ENCODE measurements at regions not wholly inside any gene's neighbourhood (a gene's known extent, or its start where the extent isn't known, plus 50 kb on each side); places are given as distances from the start of the nearest gene placed in this dataset.

DNA sequence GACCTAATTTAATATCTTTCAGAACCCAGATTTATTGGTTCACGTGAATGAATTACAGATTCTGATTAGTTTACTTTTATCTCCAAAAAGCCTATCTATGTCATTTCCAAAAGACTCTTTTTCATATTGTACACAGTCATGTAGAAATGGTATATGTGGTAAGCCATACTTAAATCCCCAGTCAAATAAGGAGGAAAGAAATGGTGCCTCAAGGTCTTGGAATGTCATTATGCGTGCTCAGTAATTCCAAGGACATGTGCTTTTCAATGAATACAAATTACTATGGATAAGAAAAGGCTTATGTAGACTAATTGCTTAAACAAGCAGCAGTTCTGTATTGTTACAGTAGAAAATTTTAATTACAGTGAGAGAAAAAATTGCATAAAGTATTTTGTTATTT, 64.1 kb upstream of the TYRP1 start:
- Histone ChIP-seq H3K36me3 (ENCODE audit: control insufficient read depth in 1 of 2, insufficient read depth in 2 of 2, low read length in 1 of 2) (no peaks in the 10 kb centered on the region), H3K27me3 (ENCODE audit: control insufficient read depth in 1 of 2, insufficient read depth in 2 of 2, low read length in 1 of 2) (no peaks in the 10 kb centered on the region), H3K4me1 (ENCODE audit: control insufficient read depth in 1 of 2, insufficient read depth in 2 of 2, low read length in 2 of 2) (no peaks in the 10 kb centered on the region), H3K4me3 (ENCODE audit: low read length in 2 of 2) (no peak overlapping the region), H3K27ac (ENCODE audit: low read depth in 1 of 2, low read length in 2 of 2) (no peak overlapping the region), H3K9me3 (ENCODE audit: control insufficient read depth, low read length) (no peaks in the 10 kb centered on the region)
- DNase-seq (no peak), ATAC-seq (ENCODE audit: low FRiP score) (no peak)
- 90 to 93% methylated on average over 2 of the region's 2 CpGs for WGBS, 2 donors
- intact Hi-C loops (cut with DNase I): no loop called here

- ATAC-seq (ENCODE audit: low FRiP score) (no peak), DNase-seq (no peak)
- H3K4me1 ChIP-seq (ENCODE audit: control insufficient read depth in 1 of 2, insufficient read depth in 2 of 2, low read length in 2 of 2): no peaks in the 10 kb centered on the region
- intact Hi-C loops (cut with DNase I): no loop called here
- no peak overlapping the region for H3K4me3 ChIP-seq (ENCODE audit: low read length in 2 of 2)
- H3K9me3 ChIP-seq (ENCODE audit: control insufficient read depth, low read length): no peaks in the 10 kb centered on the region
- no peak overlapping the region for H3K27ac ChIP-seq (ENCODE audit: low read depth in 1 of 2, low read length in 2 of 2)
- no peaks in the 10 kb centered on the region for H3K36me3 ChIP-seq (ENCODE audit: control insufficient read depth in 1 of 2, insufficient read depth in 2 of 2, low read length in 1 of 2)
- WGBS, 2 donors: 78 to 83% methylated on average over 5 of the region's 5 CpGs
- no peaks in the 10 kb centered on the region for H3K27me3 ChIP-seq (ENCODE audit: control insufficient read depth in 1 of 2, insufficient read depth in 2 of 2, low read length in 1 of 2)
Measured at GRCh38 chr9:12631866-12632265, 61.3 kb upstream of the TYRP1 start.

DNA sequence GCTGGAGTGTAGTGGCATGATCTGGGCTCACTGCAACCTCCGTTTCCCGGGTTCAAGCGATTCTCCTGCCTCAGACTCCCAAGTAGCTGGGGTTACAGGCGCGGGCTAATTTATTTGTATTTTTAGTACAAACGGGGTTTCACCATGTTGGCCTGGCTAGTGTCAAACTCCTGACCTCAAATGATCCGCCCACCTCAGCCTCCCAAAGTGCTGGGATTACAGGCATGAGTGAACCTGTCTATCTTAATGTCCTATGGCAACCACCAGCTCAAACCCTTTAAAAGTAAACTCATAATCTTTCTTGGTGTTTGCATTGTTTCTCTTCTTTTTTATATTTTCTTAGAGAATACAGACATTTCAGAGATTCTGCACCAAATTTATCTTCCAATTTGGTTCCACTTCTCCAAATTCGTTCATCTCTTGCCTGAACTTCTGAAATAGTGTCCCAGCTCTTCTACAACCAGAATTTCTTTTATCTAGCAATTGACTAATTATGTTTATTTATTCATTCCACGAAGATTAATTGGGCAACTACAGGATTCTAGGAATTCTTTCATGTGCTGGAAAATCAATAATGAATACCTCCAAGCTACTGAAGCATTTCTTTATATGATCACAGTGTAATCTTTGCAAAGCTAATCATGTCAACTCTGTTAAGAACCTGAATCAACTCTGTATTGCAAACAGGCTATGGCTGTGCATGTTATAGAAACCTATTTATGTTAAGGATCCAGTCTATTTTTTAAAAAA, 60.0 kb upstream of the TYRP1 start:
- Histone ChIP-seq H3K36me3 (ENCODE audit: control insufficient read depth in 1 of 2, insufficient read depth in 2 of 2, low read length in 1 of 2) (no peaks in the 10 kb centered on the region), H3K27me3 (ENCODE audit: control insufficient read depth in 1 of 2, insufficient read depth in 2 of 2, low read length in 1 of 2) (no peaks in the 10 kb centered on the region), H3K9me3 (ENCODE audit: control insufficient read depth, low read length) (no peaks in the 10 kb centered on the region), H3K4me3 (ENCODE audit: low read length in 2 of 2) (no peak overlapping the region), H3K4me1 (ENCODE audit: control insufficient read depth in 1 of 2, insufficient read depth in 2 of 2, low read length in 2 of 2) (no peaks in the 10 kb centered on the region), H3K27ac (ENCODE audit: low read depth in 1 of 2, low read length in 2 of 2) (no peak overlapping the region)
- intact Hi-C loops (cut with DNase I): no loop called here
- WGBS, 2 donors: 79 to 81% methylated on average over 9 of the region's 9 CpGs
- ATAC-seq (ENCODE audit: low FRiP score) (no peak), DNase-seq (no peak)

DNA sequence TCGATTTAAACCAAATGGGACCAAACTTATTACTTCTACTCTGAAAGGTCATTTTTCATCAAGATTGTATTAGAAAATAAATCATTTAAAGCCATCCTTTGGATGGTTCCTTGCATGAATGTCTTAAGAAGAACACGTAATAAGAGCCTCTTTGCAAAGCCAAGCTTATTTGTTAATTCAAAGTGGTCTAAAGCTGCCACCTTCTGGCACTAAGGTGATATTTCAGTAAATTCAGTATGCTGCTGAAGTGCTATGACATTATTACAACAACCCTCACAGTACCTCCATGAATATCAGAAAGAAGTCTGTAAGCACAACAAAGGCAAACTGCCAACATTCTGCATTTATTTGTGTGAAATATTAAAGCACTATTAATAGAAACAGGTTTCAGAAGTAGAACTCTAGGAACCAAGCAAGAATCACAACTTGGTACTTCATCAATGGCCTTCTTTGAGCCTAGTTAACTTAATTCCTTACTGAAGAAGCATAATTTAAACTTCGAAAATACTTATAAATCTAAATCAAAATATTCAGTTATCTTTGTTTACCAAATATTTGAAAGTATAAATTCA, 53.1 kb upstream of the TYRP1 start:
- intact Hi-C loops (cut with DNase I): no loop called here
- Histone ChIP-seq H3K9me3 (ENCODE audit: control insufficient read depth, low read length) (no peaks in the 10 kb centered on the region), H3K27ac (ENCODE audit: low read depth in 1 of 2, low read length in 2 of 2) (no peak overlapping the region), H3K4me3 (ENCODE audit: low read length in 2 of 2) (no peak overlapping the region), H3K27me3 (ENCODE audit: control insufficient read depth in 1 of 2, insufficient read depth in 2 of 2, low read length in 1 of 2) (no peaks in the 10 kb centered on the region), H3K4me1 (ENCODE audit: control insufficient read depth in 1 of 2, insufficient read depth in 2 of 2, low read length in 2 of 2) (no peaks in the 10 kb centered on the region), H3K36me3 (ENCODE audit: control insufficient read depth in 1 of 2, insufficient read depth in 2 of 2, low read length in 1 of 2) (no peaks in the 10 kb centered on the region)
- DNase-seq: no peak
- ATAC-seq (ENCODE audit: low FRiP score): no peak
- 22 to 29% methylated on average over 3 of the region's 3 CpGs for WGBS, 2 donors

GRCh38 chr9:12640866-12641636, 52.1 kb upstream of the TYRP1 start:
- Histone ChIP-seq H3K27ac (ENCODE audit: low read depth in 1 of 2, low read length in 2 of 2) (no peak overlapping the region), H3K4me3 (ENCODE audit: low read length in 2 of 2) (no peak overlapping the region), H3K27me3 (ENCODE audit: control insufficient read depth in 1 of 2, insufficient read depth in 2 of 2, low read length in 1 of 2) (no peaks in the 10 kb centered on the region), H3K9me3 (ENCODE audit: control insufficient read depth, low read length) (no peaks in the 10 kb centered on the region), H3K4me1 (ENCODE audit: control insufficient read depth in 1 of 2, insufficient read depth in 2 of 2, low read length in 2 of 2) (no peaks in the 10 kb centered on the region), H3K36me3 (ENCODE audit: control insufficient read depth in 1 of 2, insufficient read depth in 2 of 2, low read length in 1 of 2) (no peaks in the 10 kb centered on the region)
- WGBS, 2 donors: 51 to 62% methylated on average over 4 of the region's 4 CpGs
- no peak for ATAC-seq (ENCODE audit: low FRiP score)
- DNase-seq: no peak
- intact Hi-C loops (cut with DNase I): no loop called here
